Stomach (tissue), 8 donors: ENCODE measurements at regions not wholly inside any gene's neighbourhood (a gene's known extent, or its start where the extent isn't known, plus 50 kb on each side); places are given as distances from the start of the nearest gene placed in this dataset.

Source experiments
- DNase-seq, 2 donors: peaks; one replicate each; pipeline versions ENCODE4 v3.0.0 to v3.0.0-alpha.2; 2013 to 2019
- H3K27ac ChIP-seq, 5 donors: fragments of 200-600 bp in 4 of 5; sonication (generic) in 4 of 5; one replicate each; pipeline ENCODE4 v1.5.1; 2013 to 2019; ENCODE audit warnings: mild to moderate bottlenecking in 1 of 5, moderate library complexity in 1 of 5
- H3K27me3 ChIP-seq, 3 donors: fragments of 200-600 bp; sonication (generic); one replicate each; pipeline ENCODE4 v1.5.1; 2017 to 2019; ENCODE audit warnings: mixed run types in 1 of 3
- H3K36me3 ChIP-seq, 4 donors: fragments of 200-600 bp; sonication (generic); 1 replicate in 3 of 4; 2 replicates in 1 of 4; pipeline ENCODE4 v1.5.1; 2016 to 2019
- H3K4me1 ChIP-seq, 4 donors: fragments of 200-600 bp; sonication (generic); one replicate each; pipeline ENCODE4 v1.5.1; 2016 to 2019
- H3K4me3 ChIP-seq, 4 donors: fragments of 200-600 bp; sonication (generic) in 3 of 4; one replicate each; pipeline ENCODE4 v1.5.1; 2016 to 2019; ENCODE audit warnings: mild to moderate bottlenecking in 1 of 4
- H3K9me3 ChIP-seq, 4 donors: fragments of 200-600 bp; sonication (generic); one replicate each; pipeline ENCODE4 v1.5.1; 2016 to 2019
- CTCF ChIP-seq, 7 experiments: fragments of 450-650 bp in 4 of 7; fragments of 200-600 bp in 3 of 7; sonication (generic) in 3 of 7; IDR thresholded peaks; one replicate each; pipeline ENCODE4 v1.5.1; 2016 to 2019; ENCODE audit warnings: antibody characterized with exemption in 7 of 7, control low read depth in 2 of 7, mild to moderate bottlenecking in 1 of 7
- EP300 ChIP-seq: sonication (generic); formaldehyde crosslinking; IDR thresholded peaks from one replicate; pipeline ENCODE4 v1.6.1; 2017; ENCODE audit warnings: antibody characterized with exemption
- POLR2A ChIP-seq, 4 donors: fragments of 450-650 bp; IDR thresholded peaks; one replicate each; pipeline ENCODE4 v1.6.1; 2016; ENCODE audit warnings: antibody characterized with exemption in 4 of 4, control low read depth in 2 of 4, mild to moderate bottlenecking in 1 of 4, moderate library complexity in 1 of 4
- POLR2AphosphoS5 ChIP-seq, 3 donors: sonication (generic); formaldehyde crosslinking; IDR thresholded peaks; one replicate each; pipeline ENCODE4 v1.6.1; 2016; ENCODE audit warnings: antibody characterized with exemption in 3 of 3
- WGBS, 5 donors: extraction: QIAGEN DNeasy Blood & Tissue Kit in 3 of 5; methylation state at CpG; one replicate each; pipeline versions ENCODE4 v1.1.5 to v1.1.7; 2013 to 2018; 5-methylcytosine and 5-hydroxymethylcytosine counted together
- intact Hi-C: fragments of 100-400 bp; cut with DNase I; formaldehyde crosslinking; loops from one replicate; pipeline ENCODE4 v1.15.1; 2023; ENCODE audit warnings: low total_unique reads
- donor health status: healthy with polysubstance abuse.
- donor health status: Bipolar disorder and iron deficiency.
- donor health status: healthy.

GRCh38 chr3:79844176-79844575, 76.4 kb upstream of the ROBO1 start:
- TF ChIP-seq CTCF (IDR thresholded peaks at IDR 0.05) (no peak), POLR2A (IDR thresholded peaks at IDR 0.05) (no peak), EP300 (no peak), POLR2AphosphoS5 (IDR thresholded peaks at IDR 0.05) (no peak)
- Histone ChIP-seq H3K27me3 (no peaks in the 10 kb centered on the region), H3K4me3 (no peak overlapping the region), H3K4me1 (no peaks in the 10 kb centered on the region), H3K36me3 (no peaks in the 10 kb centered on the region), H3K27ac (no peak overlapping the region), H3K9me3 (no peaks in the 10 kb centered on the region)
- DNase-seq: peak in 1 of 2 donors; percentile 9
- intact Hi-C loops: no loop called here
- 69 to 78% (median 76%) methylated on average over 2 of the region's 2 CpGs for WGBS, 5 donors

GRCh38 chr3:79843180-79843579, 75.4 kb upstream of the ROBO1 start:
- TF ChIP-seq EP300 (no peak), POLR2A (IDR thresholded peaks at IDR 0.05) (no peak), POLR2AphosphoS5 (IDR thresholded peaks at IDR 0.05) (no peak), CTCF (IDR thresholded peaks at IDR 0.05) (no peak)
- Histone ChIP-seq H3K4me1 (no peaks in the 10 kb centered on the region), H3K27me3 (no peaks in the 10 kb centered on the region), H3K36me3 (no peaks in the 10 kb centered on the region), H3K4me3 (no peak overlapping the region), H3K9me3 (no peaks in the 10 kb centered on the region), H3K27ac (no peak overlapping the region)
- intact Hi-C loops: no loop called here
- DNase-seq: no peak

GRCh38 chr3:79835701-79836100, 67.9 kb upstream of the ROBO1 start:
- 61 to 77% (median 72%) methylated on average over 4 of the region's 4 CpGs for WGBS, 5 donors
- Histone ChIP-seq H3K9me3 (peaks cover 0 to 15% (median 2%) of the 10 kb centered on the region in 4 donors), H3K36me3 (no peaks in the 10 kb centered on the region), H3K4me1 (no peaks in the 10 kb centered on the region), H3K27ac (no peak overlapping the region), H3K27me3 (no peaks in the 10 kb centered on the region), H3K4me3 (no peak overlapping the region)
- no peak for TF ChIP-seq POLR2A (IDR thresholded peaks at IDR 0.05)
- no peak for TF ChIP-seq POLR2AphosphoS5 (IDR thresholded peaks at IDR 0.05)
- TF ChIP-seq EP300: no peak
- no peak for TF ChIP-seq CTCF (IDR thresholded peaks at IDR 0.05)
- intact Hi-C loops: no loop called here
- no peak for DNase-seq

GRCh38 chr3:79824166-79824565, 56.4 kb upstream of the ROBO1 start:
- 77 to 85% (median 84%) methylated on average over 7 to 11 of the region's 11 CpGs for WGBS, 5 donors
- no peaks in the 10 kb centered on the region for H3K27me3 ChIP-seq
- no peak overlapping the region for H3K4me3 ChIP-seq
- H3K4me1 ChIP-seq: no peaks in the 10 kb centered on the region
- no peak overlapping the region for H3K27ac ChIP-seq
- intact Hi-C loops: no loop called here
- peaks cover 0 to 6% (median 2%) of the 10 kb centered on the region in 4 donors for H3K9me3 ChIP-seq
- H3K36me3 ChIP-seq: no peaks in the 10 kb centered on the region
- DNase-seq: no peak
- TF ChIP-seq CTCF (IDR thresholded peaks at IDR 0.05): no peak
- no peak for TF ChIP-seq POLR2AphosphoS5 (IDR thresholded peaks at IDR 0.05)
- no peak for TF ChIP-seq POLR2A (IDR thresholded peaks at IDR 0.05)
- no peak for TF ChIP-seq EP300
